Dedifferentiated amniotic fluid mesenchymal stem cell (primary cell): ENCODE measurements at regions not wholly inside any gene's neighbourhood (a gene's known extent, or its start where the extent isn't known, plus 50 kb on each side); places are given as distances from the start of the nearest gene placed in this dataset.

ENCODE experiments used
- DNase-seq: peaks from one replicate; pipeline ENCODE4 v3.0.0-alpha.2; 2016; ENCODE audit errors: extremely low spot score

DNA sequence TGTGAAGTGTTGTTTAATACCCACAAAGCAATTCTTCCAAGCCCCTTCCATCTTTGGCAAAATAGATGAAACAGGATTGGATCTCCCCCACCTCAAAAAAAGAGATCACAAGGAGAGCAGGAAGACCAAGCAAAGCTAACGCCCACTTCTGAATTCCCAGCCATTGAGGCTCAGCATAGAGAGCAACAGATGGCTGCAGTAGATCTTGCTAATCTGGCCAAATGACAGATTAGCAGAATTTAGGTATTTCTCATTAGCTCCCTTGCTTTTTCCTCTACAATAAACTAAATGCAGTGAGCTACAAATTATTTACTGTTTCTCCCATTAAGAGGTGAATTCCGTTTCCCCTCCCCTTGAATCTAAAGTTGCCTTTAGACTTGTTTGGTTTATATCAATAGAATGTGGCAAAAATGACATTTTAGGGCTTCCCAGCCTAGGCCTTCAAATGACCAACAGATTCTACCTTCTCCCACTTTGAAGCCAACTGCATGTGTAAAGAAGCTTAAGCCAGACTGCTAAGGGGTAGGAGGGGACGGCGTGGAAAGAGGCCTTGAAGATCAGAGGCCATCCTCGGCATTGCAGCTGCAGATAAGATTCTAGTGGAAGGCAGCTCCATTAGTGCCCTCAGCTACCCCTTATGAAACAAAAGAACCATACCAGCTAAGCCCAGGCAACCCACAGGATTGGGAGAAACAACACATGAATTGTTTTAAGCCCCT, 56.8 kb upstream of the CPEB4 start:
- no peak for DNase-seq

- DNase-seq: no peak
These were observed 55.8 kb upstream of the CPEB4 start for GRCh38 chr5:173832386-173832785.

DNA sequence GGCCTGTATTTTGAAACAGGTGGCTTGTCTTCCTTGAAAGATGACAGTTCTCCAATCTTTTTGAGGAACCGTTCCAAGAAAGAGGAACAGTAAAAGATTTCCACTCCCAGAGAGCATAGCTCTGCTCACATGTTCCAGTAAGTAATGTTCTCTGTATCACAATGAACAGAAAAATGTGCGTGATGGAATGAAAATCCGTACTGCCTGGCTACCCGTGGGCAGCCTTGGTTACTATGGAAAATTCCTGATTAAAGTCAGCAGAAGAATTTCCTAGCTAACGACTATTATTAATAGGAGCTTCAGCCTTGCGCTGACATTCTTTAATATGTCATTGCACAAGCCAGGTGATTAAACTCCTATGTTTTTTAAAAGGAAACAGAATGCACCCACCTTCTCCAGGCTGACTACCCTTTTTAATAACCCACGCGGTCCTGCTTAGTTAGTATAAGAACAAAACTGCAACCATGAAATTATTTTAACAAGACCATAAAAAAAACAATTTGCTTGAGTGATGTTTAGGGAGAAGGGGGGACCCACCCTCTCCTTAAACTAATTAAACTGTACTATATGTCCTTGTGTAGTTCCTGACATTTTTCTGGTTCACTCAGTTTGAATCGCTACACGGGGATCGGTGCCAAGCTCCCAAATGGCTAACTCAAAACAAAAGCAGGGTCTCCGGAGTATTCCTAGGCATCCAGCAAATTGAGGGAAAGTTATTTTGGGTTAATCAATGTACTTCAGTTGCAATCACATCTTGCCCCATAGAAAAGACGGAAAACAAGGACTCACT, 54.8 kb upstream of the CPEB4 start:
- DNase-seq: peak; percentile 47

DNA sequence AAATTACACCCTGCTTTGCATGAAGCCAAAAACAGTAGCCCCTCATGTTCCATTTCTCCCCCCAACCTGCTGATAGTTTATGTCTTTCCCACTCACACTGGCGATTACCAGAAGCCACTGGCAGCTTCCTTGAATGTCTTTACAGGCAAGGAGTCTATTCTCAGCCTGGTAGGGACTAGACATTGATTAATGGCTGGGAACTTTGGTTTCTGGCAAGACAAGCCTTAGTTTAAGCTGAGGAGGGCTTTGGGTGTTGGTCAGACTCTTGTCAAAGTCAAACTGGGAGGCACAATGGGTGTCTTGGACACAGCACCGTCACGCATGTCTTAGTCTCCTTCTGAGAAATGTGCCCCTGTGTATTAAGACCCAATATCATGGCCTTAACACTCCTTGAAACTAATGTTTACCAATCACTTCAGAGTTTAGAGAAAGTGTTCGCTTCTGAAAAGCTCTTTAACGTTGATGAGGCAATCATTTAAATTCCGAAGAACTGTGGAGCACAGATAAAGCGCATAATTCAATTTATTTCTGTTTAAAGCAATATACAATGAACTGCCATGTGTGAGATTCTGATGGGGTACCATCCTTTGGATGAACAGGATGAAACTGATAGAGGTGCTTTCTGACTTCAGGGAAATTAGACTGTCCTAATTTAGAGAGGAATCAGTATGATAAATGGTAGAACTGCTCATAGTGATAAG, 53.9 kb upstream of the CPEB4 start:
- DNase-seq: no peak

DNA sequence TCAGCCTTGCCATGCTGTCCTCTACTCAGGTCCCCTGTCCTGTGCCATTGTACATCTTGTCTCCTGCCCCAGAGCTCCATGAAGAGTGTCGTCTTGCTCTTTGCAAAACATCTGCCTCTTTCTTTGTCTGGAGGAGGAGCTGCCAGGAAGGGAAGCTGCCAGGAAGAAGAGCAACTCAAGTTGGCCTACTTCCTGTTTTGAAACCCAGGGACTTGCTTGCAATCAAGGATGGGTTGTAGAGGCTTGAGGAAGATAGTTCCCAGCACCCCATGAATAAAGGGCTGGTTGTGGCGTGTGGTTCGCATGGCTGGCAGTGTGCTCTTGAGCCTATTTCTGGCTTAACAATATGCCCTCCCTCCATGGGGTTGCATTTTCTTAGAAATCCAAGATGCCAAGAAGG, 53.0 kb upstream of the CPEB4 start:
- DNase-seq: no peak

GRCh38 chr5:173835661-173836060, 52.5 kb upstream of the CPEB4 start:
- no peak for DNase-seq

DNA sequence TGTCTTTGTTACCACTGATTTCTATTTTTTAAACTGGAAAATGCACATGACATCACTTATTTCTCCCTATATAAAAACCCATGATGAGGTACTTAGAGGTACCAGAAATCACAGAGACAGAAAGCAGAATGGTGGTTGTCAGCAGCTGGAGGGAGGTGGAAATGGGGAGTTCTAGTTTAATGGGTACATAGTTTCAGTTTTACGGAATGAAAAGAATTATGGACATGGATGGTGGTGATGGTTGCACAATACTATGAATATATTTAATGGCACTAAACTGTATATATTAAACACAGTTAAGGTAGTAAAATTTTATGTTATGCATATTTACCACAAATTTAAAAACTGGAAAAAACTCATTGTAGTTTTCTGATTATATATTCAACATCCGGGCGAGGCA, 50.5 kb upstream of the CPEB4 start:
- DNase-seq: no peak
